Neural progenitor cell (in vitro differentiated cells): ENCODE measurements at regions not wholly inside any gene's neighbourhood (a gene's known extent, or its start where the extent isn't known, plus 50 kb on each side); places are given as distances from the start of the nearest gene placed in this dataset.

Experiments
- DNase-seq: peaks from one replicate; pipeline ENCODE4 v3.0.0-alpha.2; 2016; ENCODE audit warnings: low spot score
- H2AFZ ChIP-seq: fragments of 200-600 bp; sonication (generic); replicated peaks from 2 replicates; pipeline ENCODE4 v1.6.1; 2016; ENCODE audit warnings: antibody characterized with exemption
- H3F3A ChIP-seq: fragments of 200-600 bp; sonication (generic); 2 replicates; pipeline ENCODE4 v1.6.1; 2016; ENCODE audit warnings: antibody characterized with exemption, low read depth
- H3K27ac ChIP-seq: fragments of 200-600 bp; sonication (generic); 2 replicates; pipeline ENCODE4 v1.5.1; 2016; ENCODE audit warnings: mild to moderate bottlenecking
- H3K27me3 ChIP-seq: fragments of 200-600 bp; sonication (generic); 2 replicates; pipeline ENCODE4 v1.6.1; 2016; ENCODE audit warnings: mild to moderate bottlenecking, moderate library complexity
- H3K36me3 ChIP-seq: fragments of 200-600 bp; sonication (generic); 2 replicates; pipeline ENCODE4 v1.5.1; 2016
- H3K4me1 ChIP-seq: fragments of 200-600 bp; sonication (generic); 2 replicates; pipeline ENCODE4 v1.6.1; 2016; ENCODE audit warnings: mixed run types
- H3K4me2 ChIP-seq: fragments of 200-600 bp; sonication (generic); 2 replicates; pipeline ENCODE4 v1.6.1; 2016
- H3K4me3 ChIP-seq: fragments of 200-600 bp; sonication (generic); 2 replicates; pipeline ENCODE4 v1.5.1; 2016
- H3K79me2 ChIP-seq: fragments of 200-600 bp; sonication (generic); 2 replicates; pipeline ENCODE4 v1.6.1; 2016; ENCODE audit warnings: low read depth
- H3K9ac ChIP-seq: fragments of 200-600 bp; sonication (generic); 2 replicates; pipeline ENCODE4 v1.6.1; 2016
- H3K9me3 ChIP-seq: fragments of 200-600 bp; sonication (generic); 2 replicates; pipeline ENCODE4 v1.5.1; 2016; ENCODE audit warnings: low read depth
- H4K20me1 ChIP-seq: fragments of 200-600 bp; sonication (generic); 2 replicates; pipeline ENCODE4 v1.6.1; 2016; ENCODE audit warnings: low read depth
- H3K27ac Mint-ChIP-seq: 3 replicates; pipeline ENCODE4 v1.8.0; 2021; ENCODE audit warnings: mixed read lengths
- H3K27me3 Mint-ChIP-seq: 2 replicates; pipeline ENCODE4 v1.8.0; 2022; ENCODE audit warnings: low read depth, mild to moderate bottlenecking, inconsistent platforms, moderate library complexity, mixed read lengths; ENCODE audit not compliant: insufficient read depth
- H3K36me3 Mint-ChIP-seq: 3 replicates; pipeline ENCODE4 v1.8.0; 2021; ENCODE audit warnings: mixed read lengths
- H3K4me1 Mint-ChIP-seq: 3 replicates; pipeline ENCODE4 v1.8.0; 2021; ENCODE audit warnings: mixed read lengths
- H3K4me3 Mint-ChIP-seq: 3 replicates; pipeline ENCODE4 v1.8.0; 2021; ENCODE audit warnings: mild to moderate bottlenecking, moderate library complexity, mixed read lengths
- H3K9me3 Mint-ChIP-seq: 3 replicates; pipeline ENCODE4 v1.8.0; 2020; ENCODE audit warnings: mixed read lengths
- CTCF ChIP-seq: fragments of 200-600 bp; sonication (generic); IDR thresholded peaks from 2 replicates; pipeline ENCODE4 v1.5.1; 2017; ENCODE audit warnings: antibody characterized with exemption, mild to moderate bottlenecking
- EZH2 ChIP-seq: fragments of 200-600 bp; sonication (generic); IDR thresholded peaks from 2 replicates; pipeline ENCODE4 v1.6.1; 2017; ENCODE audit warnings: antibody characterized with exemption, mild to moderate bottlenecking, moderate library complexity
- EZH2phosphoT487 ChIP-seq: fragments of 200-600 bp; sonication (generic); IDR thresholded peaks from 2 replicates; pipeline ENCODE4 v1.6.1; 2017; ENCODE audit warnings: antibody characterized with exemption

DNA sequence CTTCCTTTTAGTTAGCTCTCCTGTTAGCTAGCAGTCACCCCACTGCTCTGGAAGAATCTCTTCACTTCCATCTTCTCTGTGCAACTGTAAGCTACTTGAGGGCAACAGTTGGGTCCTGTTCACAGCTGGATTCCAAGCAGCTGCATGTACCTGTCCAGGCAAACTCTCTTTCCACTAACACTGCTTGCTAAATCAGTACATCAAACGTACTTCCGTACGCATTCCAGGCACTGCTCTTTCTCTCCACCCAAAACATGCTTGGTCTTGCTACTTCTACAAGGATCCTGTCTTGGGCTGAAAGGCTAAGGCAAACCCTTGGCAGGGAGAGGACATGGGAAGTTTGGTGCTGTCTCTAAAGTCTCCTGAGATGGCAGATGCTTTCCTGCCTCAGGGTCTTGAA is 139.2 kb upstream of the CACNA1E start:
- Mint-ChIP-seq H3K36me3 (no peaks in the 10 kb centered on the region), H3K27ac (no peak overlapping the region), H3K27me3 (peaks cover 20% of the 10 kb centered on the region), H3K9me3 (no peaks in the 10 kb centered on the region), H3K4me3 (no peak overlapping the region), H3K4me1 (no peaks in the 10 kb centered on the region)
- no peak overlapping the region for H3K9ac ChIP-seq
- TF ChIP-seq EZH2phosphoT487 (no peak), EZH2 (no peak), CTCF (no peak)
- H3K27ac ChIP-seq: no peak overlapping the region
- no peaks in the 10 kb centered on the region for H3K27me3 ChIP-seq
- no peaks in the 10 kb centered on the region for H3F3A ChIP-seq
- no peak overlapping the region for H2AFZ ChIP-seq
- no peak overlapping the region for H3K4me3 ChIP-seq
- no peak overlapping the region for H3K4me2 ChIP-seq
- DNase-seq: no peak
- no peaks in the 10 kb centered on the region for H4K20me1 ChIP-seq
- no peaks in the 10 kb centered on the region for H3K9me3 ChIP-seq
- peaks cover 6% of the 10 kb centered on the region for H3K4me1 ChIP-seq
- H3K79me2 ChIP-seq: no peaks in the 10 kb centered on the region
- H3K36me3 ChIP-seq: no peaks in the 10 kb centered on the region

- Mint-ChIP-seq H3K4me1 (no peaks in the 10 kb centered on the region), H3K27me3 (peaks cover 20% of the 10 kb centered on the region), H3K9me3 (no peaks in the 10 kb centered on the region), H3K27ac (no peak overlapping the region), H3K4me3 (no peak overlapping the region), H3K36me3 (no peaks in the 10 kb centered on the region)
- H3K27me3 ChIP-seq: no peaks in the 10 kb centered on the region
- no peaks in the 10 kb centered on the region for H3K36me3 ChIP-seq
- no peaks in the 10 kb centered on the region for H4K20me1 ChIP-seq
- H3K79me2 ChIP-seq: no peaks in the 10 kb centered on the region
- H3F3A ChIP-seq: no peaks in the 10 kb centered on the region
- DNase-seq: no peak
- no peak overlapping the region for H3K4me2 ChIP-seq
- no peak overlapping the region for H3K4me3 ChIP-seq
- H3K4me1 ChIP-seq: peaks cover 6% of the 10 kb centered on the region
- no peak overlapping the region for H3K27ac ChIP-seq
- H2AFZ ChIP-seq: no peak overlapping the region
- no peaks in the 10 kb centered on the region for H3K9me3 ChIP-seq
- TF ChIP-seq EZH2 (no peak), EZH2phosphoT487 (no peak), CTCF (no peak)
- H3K9ac ChIP-seq: no peak overlapping the region
Measured at GRCh38 chr1:181345146-181345545, 138.2 kb upstream of the CACNA1E start.

- Mint-ChIP-seq H3K27ac (no peak overlapping the region), H3K9me3 (no peaks in the 10 kb centered on the region), H3K4me3 (no peak overlapping the region), H3K36me3 (no peaks in the 10 kb centered on the region), H3K27me3 (peaks cover 20% of the 10 kb centered on the region), H3K4me1 (no peaks in the 10 kb centered on the region)
- Histone ChIP-seq H3K27ac (no peak overlapping the region), H3K36me3 (no peaks in the 10 kb centered on the region), H2AFZ (no peak overlapping the region), H3K27me3 (no peaks in the 10 kb centered on the region), H3K4me3 (no peak overlapping the region), H4K20me1 (no peaks in the 10 kb centered on the region), H3K4me1 (no peaks in the 10 kb centered on the region), H3K79me2 (no peaks in the 10 kb centered on the region), H3F3A (no peaks in the 10 kb centered on the region), H3K4me2 (no peak overlapping the region), H3K9me3 (no peaks in the 10 kb centered on the region), H3K9ac (no peak overlapping the region)
- no peak for DNase-seq
- TF ChIP-seq EZH2phosphoT487: no peak
- TF ChIP-seq EZH2: no peak
- TF ChIP-seq CTCF: no peak
Measured at GRCh38 chr1:181347495-181348390, 135.6 kb upstream of the CACNA1E start.
